ENCODE measurements at regions not wholly inside any gene's neighbourhood (a gene's known extent, or its start where the extent isn't known, plus 50 kb on each side); places are given as distances from the start of the nearest gene placed in this dataset.

GRCh38 chr2:82524826-82525225 is 1934.3 kb downstream of the SUCLG1 start:
- no peak for FAIRE-seq
- DNase-seq (ENCODE audit: low spot score in 2 of 2): no peak

- FAIRE-seq (no peak), DNase-seq (ENCODE audit: low spot score in 2 of 2) (no peak)
Observed at GRCh38 chr2:82511894-82512293, 1947.2 kb downstream of the SUCLG1 start.

- no peak for FAIRE-seq
Observed at GRCh38 chr2:82508702-82509101, 1950.4 kb downstream of the SUCLG1 start.

GRCh38 chr2:82507657-82508056 is 1951.4 kb downstream of the SUCLG1 start:
- FAIRE-seq (no peak), DNase-seq (ENCODE audit: low spot score in 2 of 2) (no peak)

More at GRCh38 chr2:82508702-82509101, 1950.4 kb downstream of the SUCLG1 start:
- no peak for DNase-seq (ENCODE audit: low spot score in 2 of 2)

- FAIRE-seq: no peak
- DNase-seq (ENCODE audit: low spot score in 2 of 2): no peak
Observed at GRCh38 chr2:82501217-82501616, 1957.9 kb downstream of the SUCLG1 start.

- no peak for DNase-seq (ENCODE audit: low spot score in 2 of 2)
- no peak for FAIRE-seq
Observed at GRCh38 chr2:82498777-82499443, 1960.2 kb downstream of the SUCLG1 start.

GRCh38 chr2:82494739-82495138 is 1964.3 kb downstream of the SUCLG1 start:
- DNase-seq (ENCODE audit: low spot score in 2 of 2) (no peak), FAIRE-seq (no peak)

- DNase-seq (ENCODE audit: low spot score in 2 of 2) (no peak), FAIRE-seq (no peak)
Observed at GRCh38 chr2:82491591-82491990, 1967.5 kb downstream of the SUCLG1 start.

- DNase-seq (ENCODE audit: low spot score in 2 of 2) (no peak), FAIRE-seq (no peak)
Observed at GRCh38 chr2:82487354-82487753, 1971.7 kb downstream of the SUCLG1 start.

GRCh38 chr2:82485701-82486100 is 1973.4 kb downstream of the SUCLG1 start:
- DNase-seq (ENCODE audit: low spot score in 2 of 2): no peak

GRCh38 chr2:82481207-82481606 is 1977.9 kb downstream of the SUCLG1 start:
- FAIRE-seq: no peak

More at GRCh38 chr2:82485701-82486100, 1973.4 kb downstream of the SUCLG1 start:
- no peak for FAIRE-seq

GRCh38 chr2:82478641-82479040 is 1980.4 kb downstream of the SUCLG1 start:
- DNase-seq (ENCODE audit: low spot score in 2 of 2) (no peak), FAIRE-seq (no peak)

More at GRCh38 chr2:82481207-82481606, 1977.9 kb downstream of the SUCLG1 start:
- no peak for DNase-seq (ENCODE audit: low spot score in 2 of 2)

- DNase-seq (ENCODE audit: low spot score in 2 of 2) (no peak), FAIRE-seq (no peak)
Observed at GRCh38 chr2:82476094-82476493, 1983.0 kb downstream of the SUCLG1 start.

- FAIRE-seq (no peak), DNase-seq (ENCODE audit: low spot score in 2 of 2) (no peak)
Observed at GRCh38 chr2:82428251-82428650, 2030.8 kb downstream of the SUCLG1 start.

- FAIRE-seq (no peak), DNase-seq (ENCODE audit: low spot score in 2 of 2) (no peak)
Observed at GRCh38 chr2:82412021-82412420, 2047.1 kb downstream of the SUCLG1 start.

GRCh38 chr2:82411071-82411470 is 2048.0 kb downstream of the SUCLG1 start:
- DNase-seq (ENCODE audit: low spot score in 2 of 2) (no peak), FAIRE-seq (no peak)

- DNase-seq (ENCODE audit: low spot score in 2 of 2) (no peak), FAIRE-seq (no peak)
Observed at GRCh38 chr2:82395531-82395930, 2063.5 kb downstream of the SUCLG1 start.

GRCh38 chr2:82391386-82391785 is 2067.7 kb downstream of the SUCLG1 start:
- no peak for FAIRE-seq
- no peak for DNase-seq (ENCODE audit: low spot score in 2 of 2)

- FAIRE-seq: no peak
- DNase-seq (ENCODE audit: low spot score in 2 of 2): no peak
Observed at GRCh38 chr2:82355622-82356021, 2051.1 kb upstream of the LRRTM1 start.

GRCh38 chr2:82345910-82346309 is 2041.4 kb upstream of the LRRTM1 start:
- DNase-seq (ENCODE audit: low spot score in 2 of 2) (no peak), FAIRE-seq (no peak)

- FAIRE-seq (no peak), DNase-seq (ENCODE audit: low spot score in 2 of 2) (no peak)
Observed at GRCh38 chr2:82344670-82345069, 2040.1 kb upstream of the LRRTM1 start.

- DNase-seq (ENCODE audit: low spot score in 2 of 2): no peak
- no peak for FAIRE-seq
Observed at GRCh38 chr2:82342356-82342755, 2037.8 kb upstream of the LRRTM1 start.

- no peak for DNase-seq (ENCODE audit: low spot score in 2 of 2)
- FAIRE-seq: no peak
Observed at GRCh38 chr2:82340578-82341053, 2036.1 kb upstream of the LRRTM1 start.

Measured in frontal cortex (tissue), 3 donors.